ENCODE measurements at regions not wholly inside any gene's neighbourhood (a gene's known extent, or its start where the extent isn't known, plus 50 kb on each side); places are given as distances from the start of the nearest gene placed in this dataset.

DNA sequence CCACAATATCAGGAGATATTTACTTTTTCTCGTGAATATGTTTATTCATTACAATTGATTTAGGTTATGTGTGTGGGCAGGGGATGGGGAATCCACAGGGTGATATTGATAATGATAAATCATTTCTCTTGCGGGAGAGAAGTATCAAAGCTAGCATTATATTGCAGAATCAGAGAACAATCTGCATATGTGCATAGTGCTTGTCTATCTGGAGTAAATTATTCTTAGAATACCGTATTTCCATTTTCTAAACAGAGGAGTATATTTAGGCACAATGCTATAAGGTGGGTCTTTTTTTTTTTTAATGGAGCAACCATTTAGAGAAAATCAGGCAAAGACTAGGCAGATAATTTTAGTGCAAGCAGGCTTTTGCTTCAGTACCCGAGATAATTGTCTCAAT is 166.0 kb upstream of the ARX start:
- H3K27ac ChIP-seq, result no peak overlapping the region
- H3K36me3 ChIP-seq, result no peaks in the 10 kb centered on the region
- no peaks in the 10 kb centered on the region for H3K27me3 ChIP-seq
- H3K9me3 ChIP-seq, result no peaks in the 10 kb centered on the region
- no peak overlapping the region for H3K4me3 ChIP-seq (ENCODE audit: low read depth in 1 of 2, low read length in 1 of 2)
- H3K4me1 ChIP-seq (ENCODE audit: control insufficient read depth in 1 of 2, insufficient read depth in 1 of 2, low read depth in 1 of 2, low read length in 1 of 2), result no peaks in the 10 kb centered on the region
- TF ChIP-seq, protein P1, sequence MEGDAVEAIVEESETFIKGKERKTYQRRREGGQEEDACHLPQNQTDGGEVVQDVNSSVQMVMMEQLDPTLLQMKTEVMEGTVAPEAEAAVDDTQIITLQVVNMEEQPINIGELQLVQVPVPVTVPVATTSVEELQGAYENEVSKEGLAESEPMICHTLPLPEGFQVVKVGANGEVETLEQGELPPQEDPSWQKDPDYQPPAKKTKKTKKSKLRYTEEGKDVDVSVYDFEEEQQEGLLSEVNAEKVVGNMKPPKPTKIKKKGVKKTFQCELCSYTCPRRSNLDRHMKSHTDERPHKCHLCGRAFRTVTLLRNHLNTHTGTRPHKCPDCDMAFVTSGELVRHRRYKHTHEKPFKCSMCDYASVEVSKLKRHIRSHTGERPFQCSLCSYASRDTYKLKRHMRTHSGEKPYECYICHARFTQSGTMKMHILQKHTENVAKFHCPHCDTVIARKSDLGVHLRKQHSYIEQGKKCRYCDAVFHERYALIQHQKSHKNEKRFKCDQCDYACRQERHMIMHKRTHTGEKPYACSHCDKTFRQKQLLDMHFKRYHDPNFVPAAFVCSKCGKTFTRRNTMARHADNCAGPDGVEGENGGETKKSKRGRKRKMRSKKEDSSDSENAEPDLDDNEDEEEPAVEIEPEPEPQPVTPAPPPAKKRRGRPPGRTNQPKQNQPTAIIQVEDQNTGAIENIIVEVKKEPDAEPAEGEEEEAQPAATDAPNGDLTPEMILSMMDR (IDR thresholded peaks at IDR 0.05), result no peak

DNA sequence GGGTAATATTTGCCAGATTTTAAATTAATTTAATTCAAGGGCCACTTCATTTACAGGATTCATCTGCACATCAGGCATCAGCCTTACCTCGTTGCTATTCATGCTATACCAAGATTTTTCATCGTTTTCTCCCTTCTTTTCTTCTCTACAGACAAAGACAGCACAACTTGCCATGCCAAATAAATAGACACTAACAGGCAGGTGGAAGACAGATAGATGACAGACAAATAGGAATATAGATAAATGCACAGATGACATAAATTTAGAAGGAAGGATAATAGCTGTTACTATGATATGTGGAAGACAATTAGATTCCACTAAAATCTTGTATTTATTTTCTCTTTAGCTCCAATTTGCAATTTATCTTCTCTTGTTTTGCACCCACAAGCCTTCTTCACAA is 164.5 kb upstream of the ARX start:
- Histone ChIP-seq H3K9me3 (no peaks in the 10 kb centered on the region), H3K4me3 (ENCODE audit: low read depth in 1 of 2, low read length in 1 of 2) (no peak overlapping the region), H3K4me1 (ENCODE audit: control insufficient read depth in 1 of 2, insufficient read depth in 1 of 2, low read depth in 1 of 2, low read length in 1 of 2) (no peaks in the 10 kb centered on the region), H3K36me3 (no peaks in the 10 kb centered on the region), H3K27ac (no peak overlapping the region), H3K27me3 (no peaks in the 10 kb centered on the region)
- TF ChIP-seq, protein P1 (IDR thresholded peaks at IDR 0.05), result no peak

DNA sequence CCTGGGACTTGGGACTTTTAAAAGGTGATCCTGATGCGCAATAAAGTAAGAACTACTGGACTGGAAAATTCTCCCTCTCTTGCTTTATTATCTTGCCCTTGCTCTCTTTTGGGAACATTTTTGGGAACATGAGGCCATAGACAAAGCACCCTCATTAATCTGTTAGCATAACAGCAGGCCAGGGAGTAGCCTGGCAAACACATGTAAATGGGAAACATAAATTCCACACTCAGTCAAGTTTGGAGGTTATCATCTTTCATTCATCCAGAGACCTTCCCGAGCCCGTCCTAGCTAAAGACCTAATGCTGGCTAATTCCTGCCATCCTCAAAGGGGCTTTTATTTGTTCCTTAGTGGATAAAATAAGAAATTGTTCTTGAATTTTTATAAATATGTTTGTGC is 162.8 kb upstream of the ARX start:
- no peaks in the 10 kb centered on the region for H3K4me1 ChIP-seq (ENCODE audit: control insufficient read depth in 1 of 2, insufficient read depth in 1 of 2, low read depth in 1 of 2, low read length in 1 of 2)
- no peaks in the 10 kb centered on the region for H3K27me3 ChIP-seq
- H3K27ac ChIP-seq, result no peak overlapping the region
- H3K4me3 ChIP-seq (ENCODE audit: low read depth in 1 of 2, low read length in 1 of 2), result no peak overlapping the region
- no peaks in the 10 kb centered on the region for H3K36me3 ChIP-seq
- H3K9me3 ChIP-seq, result no peaks in the 10 kb centered on the region
- TF ChIP-seq, protein P1 (IDR thresholded peaks at IDR 0.05), result no peak

DNA sequence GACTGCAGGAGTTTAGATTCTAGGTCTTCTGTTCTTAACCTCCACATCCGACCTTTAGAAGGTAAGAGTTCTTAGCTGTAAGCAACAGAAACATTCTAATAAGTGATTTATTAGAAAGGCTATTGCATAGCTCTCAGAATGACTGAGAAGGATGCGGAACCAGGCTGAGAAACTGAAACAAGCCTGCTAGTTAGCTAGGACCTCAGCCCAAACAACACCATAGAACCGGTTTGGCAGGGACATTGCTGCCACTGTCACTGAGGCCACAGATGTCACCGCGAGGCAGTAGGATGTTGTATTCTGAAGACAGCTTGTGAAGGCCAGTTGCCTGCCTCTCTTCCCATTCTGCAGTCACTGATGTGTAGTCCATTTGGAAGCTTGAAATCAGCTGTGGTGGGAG is 160.0 kb upstream of the ARX start:
- no peaks in the 10 kb centered on the region for H3K4me1 ChIP-seq (ENCODE audit: control insufficient read depth in 1 of 2, insufficient read depth in 1 of 2, low read depth in 1 of 2, low read length in 1 of 2)
- H3K36me3 ChIP-seq, result no peaks in the 10 kb centered on the region
- TF ChIP-seq, protein P1 (IDR thresholded peaks at IDR 0.05), result no peak
- no peak overlapping the region for H3K27ac ChIP-seq
- no peaks in the 10 kb centered on the region for H3K27me3 ChIP-seq
- H3K4me3 ChIP-seq (ENCODE audit: low read depth in 1 of 2, low read length in 1 of 2), result no peak overlapping the region
- no peaks in the 10 kb centered on the region for H3K9me3 ChIP-seq

DNA sequence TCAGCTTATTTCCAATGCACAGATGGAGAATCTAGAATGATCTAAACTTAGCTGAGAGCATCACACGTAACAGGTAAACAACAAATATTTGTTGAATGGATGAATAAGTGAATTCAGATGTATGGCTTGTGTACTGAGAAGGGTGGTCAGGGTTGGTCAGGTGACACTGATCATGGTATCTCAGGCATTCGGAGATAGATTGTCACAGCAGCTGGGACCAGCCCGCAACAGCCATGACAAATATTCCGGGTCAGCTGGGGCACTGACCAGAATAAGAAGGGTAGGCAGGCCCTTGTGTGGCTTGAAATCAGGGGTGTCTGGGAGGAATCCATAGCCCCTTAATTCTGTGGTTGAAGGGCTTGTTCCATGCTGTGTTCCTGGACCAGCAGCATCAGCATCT is 159.4 kb upstream of the ARX start:
- H3K27me3 ChIP-seq, result no peaks in the 10 kb centered on the region
- no peak overlapping the region for H3K27ac ChIP-seq
- no peak overlapping the region for H3K4me3 ChIP-seq (ENCODE audit: low read depth in 1 of 2, low read length in 1 of 2)
- H3K9me3 ChIP-seq, result no peaks in the 10 kb centered on the region
- no peaks in the 10 kb centered on the region for H3K4me1 ChIP-seq (ENCODE audit: control insufficient read depth in 1 of 2, insufficient read depth in 1 of 2, low read depth in 1 of 2, low read length in 1 of 2)
- TF ChIP-seq, protein P1 (IDR thresholded peaks at IDR 0.05), result no peak
- H3K36me3 ChIP-seq, result no peaks in the 10 kb centered on the region

DNA sequence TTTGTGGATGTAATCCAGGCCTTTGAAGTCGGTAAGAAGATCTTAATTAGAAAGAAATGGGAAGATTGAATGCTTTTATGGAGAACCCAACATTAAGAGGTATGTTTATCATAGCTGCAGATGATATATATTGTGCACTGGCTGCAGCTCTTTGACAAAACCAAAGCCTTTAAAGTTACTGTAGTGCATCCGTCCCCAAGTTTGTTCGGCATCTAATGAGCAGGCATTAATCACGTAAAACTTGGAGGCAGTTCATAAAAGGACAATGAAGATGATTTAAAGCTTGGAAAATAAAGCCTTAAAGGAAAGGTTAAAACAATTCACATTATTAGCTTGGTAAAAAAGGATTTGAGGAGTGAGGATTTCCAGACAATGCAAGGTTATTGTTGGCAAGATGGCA is 150.8 kb upstream of the ARX start:
- no peak overlapping the region for H3K4me3 ChIP-seq (ENCODE audit: low read depth in 1 of 2, low read length in 1 of 2)
- no peaks in the 10 kb centered on the region for H3K4me1 ChIP-seq (ENCODE audit: control insufficient read depth in 1 of 2, insufficient read depth in 1 of 2, low read depth in 1 of 2, low read length in 1 of 2)
- H3K27ac ChIP-seq, result no peak overlapping the region
- no peaks in the 10 kb centered on the region for H3K27me3 ChIP-seq
- H3K9me3 ChIP-seq, result no peaks in the 10 kb centered on the region
- no peaks in the 10 kb centered on the region for H3K36me3 ChIP-seq
- TF ChIP-seq, protein P1 (IDR thresholded peaks at IDR 0.05), result no peak
